Stimulated activated CD4-positive, alpha-beta T cell treated with anti-CD3 and anti-CD28 coated beads, Interleukin-1b, Interleukin-23, amount 100 ng/mL, for 48 hours (primary cell): ENCODE measurements at regions not wholly inside any gene's neighbourhood (a gene's known extent, or its start where the extent isn't known, plus 50 kb on each side); places are given as distances from the start of the nearest gene placed in this dataset.
"Not testable (repeated sequence)": the region's sequence is repeated elsewhere in the genome, so short reads cannot be mapped to it uniquely, and the experiment has no call there.

ENCODE experiments used
- DNase-seq: peaks from one replicate; pipeline ENCODE4 v3.0.0-alpha.2; 2020

DNA sequence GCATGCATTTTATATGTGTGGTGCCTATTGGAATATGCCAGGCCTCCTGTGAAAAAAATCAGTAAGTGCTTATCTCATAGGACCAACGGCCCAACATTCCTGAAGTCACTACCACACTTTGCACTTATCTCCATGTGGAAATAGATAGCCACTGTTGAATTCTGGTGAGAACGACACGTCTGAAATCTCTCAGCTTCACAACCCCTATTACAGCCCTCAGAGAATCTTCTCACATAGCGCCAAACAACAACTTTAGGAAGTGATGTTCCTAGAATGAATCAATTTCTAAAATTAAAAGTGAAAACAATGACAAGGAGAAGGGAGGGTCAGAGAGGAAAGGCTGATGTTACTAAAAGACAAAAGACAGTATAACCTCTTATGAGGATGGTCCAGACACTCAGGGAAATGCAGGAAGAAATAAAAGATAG, 270.8 kb upstream of the BTG1 start:
- DNase-seq = no peak

DNA sequence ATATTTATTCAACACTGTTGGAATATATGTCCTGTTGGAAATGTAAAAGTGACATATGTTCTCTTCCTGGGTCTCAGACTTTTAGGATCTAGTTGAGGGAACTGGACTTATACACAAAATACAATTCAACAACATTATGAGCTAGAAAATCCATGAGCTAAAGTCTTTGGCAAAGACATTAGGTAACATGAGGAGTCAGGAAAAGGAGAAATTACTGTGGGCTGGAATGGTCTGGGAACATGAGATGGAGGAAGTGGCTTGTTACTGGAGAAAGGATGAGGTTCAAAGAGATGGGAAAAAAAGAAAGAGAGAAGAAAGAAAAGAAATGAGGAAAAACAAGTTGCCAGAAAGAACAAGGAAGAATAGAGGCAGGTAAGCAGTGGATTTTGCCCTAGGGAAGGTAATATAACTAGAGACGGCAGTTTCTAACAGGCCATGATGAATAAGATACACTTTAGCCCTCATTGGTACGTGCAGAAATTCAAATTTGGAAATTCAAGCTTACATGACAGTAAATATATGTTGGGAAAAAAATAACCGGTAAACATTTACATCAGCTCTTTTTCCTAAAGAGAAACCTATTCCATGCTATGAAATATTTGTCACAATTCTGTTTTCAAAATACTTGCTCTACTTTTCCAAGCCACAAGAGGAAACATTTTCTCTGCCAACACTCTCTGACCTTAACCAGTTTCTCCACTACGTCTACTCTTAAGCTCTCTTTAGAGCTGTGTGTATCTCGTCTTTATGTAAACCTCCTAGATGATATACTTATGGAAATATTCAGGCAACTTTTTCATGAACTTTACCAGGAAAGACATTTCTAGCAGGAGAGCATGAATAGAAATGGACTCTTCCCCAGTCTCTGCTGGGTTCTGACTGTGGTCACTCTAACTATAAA, 268.8 kb upstream of the BTG1 start:
- no peak for DNase-seq

DNA sequence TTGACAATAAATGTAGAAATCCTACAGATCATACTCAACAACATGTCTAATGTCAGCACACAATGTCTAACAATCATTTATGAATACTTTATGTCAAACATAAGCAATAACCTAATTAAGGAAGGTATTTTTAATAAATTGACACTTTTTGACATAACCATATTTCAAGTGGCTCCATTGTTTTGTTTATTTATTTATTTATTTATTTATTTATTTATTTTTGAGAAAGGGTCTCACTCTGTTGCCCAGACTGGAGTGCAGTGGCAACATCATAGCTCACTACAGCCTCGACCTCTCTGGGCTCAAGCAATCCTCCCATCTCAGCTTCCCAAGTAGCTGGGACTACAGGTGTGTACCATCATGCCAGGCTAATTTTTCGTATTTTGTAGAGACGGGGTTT, 267.6 kb upstream of the BTG1 start:
- no peak for DNase-seq

DNA sequence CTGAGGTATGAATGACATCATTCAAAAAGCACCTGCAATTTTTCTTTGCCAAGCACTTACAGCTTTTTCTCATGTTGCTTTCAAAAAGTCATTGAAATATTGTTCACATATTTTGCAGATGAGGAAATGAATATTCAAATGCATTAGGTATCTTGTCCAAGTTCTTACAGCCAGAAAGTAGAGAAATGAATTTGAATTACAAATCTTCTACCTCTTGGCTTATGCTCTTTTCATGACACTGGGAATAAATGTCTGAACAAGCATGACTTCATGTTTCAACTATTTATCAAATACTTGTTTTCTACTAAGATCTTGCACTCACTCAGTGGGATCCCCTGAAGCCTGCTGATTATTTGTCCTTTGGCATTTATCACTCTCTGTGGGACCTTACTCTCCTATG, 267.2 kb upstream of the BTG1 start:
- DNase-seq = no peak

DNA sequence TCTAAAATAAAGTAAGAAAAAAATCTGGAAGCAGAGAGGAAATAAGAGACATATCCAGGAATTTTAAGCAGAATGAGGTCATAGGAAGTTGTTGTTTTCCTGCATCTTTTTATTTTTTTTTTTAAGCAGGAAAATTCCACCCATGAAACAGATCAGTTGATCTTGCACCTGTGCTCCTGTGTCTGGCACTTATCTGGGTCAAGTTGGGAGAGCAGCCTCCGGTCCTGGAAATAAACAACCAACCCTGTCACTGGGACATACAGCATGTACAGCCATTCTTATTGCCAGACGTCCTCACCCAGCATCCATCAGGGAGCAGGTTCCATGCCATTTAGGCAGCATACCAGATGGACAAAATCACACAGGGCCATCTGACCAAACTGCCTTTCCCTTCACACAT, 266.0 kb upstream of the BTG1 start:
- no peak for DNase-seq

DNA sequence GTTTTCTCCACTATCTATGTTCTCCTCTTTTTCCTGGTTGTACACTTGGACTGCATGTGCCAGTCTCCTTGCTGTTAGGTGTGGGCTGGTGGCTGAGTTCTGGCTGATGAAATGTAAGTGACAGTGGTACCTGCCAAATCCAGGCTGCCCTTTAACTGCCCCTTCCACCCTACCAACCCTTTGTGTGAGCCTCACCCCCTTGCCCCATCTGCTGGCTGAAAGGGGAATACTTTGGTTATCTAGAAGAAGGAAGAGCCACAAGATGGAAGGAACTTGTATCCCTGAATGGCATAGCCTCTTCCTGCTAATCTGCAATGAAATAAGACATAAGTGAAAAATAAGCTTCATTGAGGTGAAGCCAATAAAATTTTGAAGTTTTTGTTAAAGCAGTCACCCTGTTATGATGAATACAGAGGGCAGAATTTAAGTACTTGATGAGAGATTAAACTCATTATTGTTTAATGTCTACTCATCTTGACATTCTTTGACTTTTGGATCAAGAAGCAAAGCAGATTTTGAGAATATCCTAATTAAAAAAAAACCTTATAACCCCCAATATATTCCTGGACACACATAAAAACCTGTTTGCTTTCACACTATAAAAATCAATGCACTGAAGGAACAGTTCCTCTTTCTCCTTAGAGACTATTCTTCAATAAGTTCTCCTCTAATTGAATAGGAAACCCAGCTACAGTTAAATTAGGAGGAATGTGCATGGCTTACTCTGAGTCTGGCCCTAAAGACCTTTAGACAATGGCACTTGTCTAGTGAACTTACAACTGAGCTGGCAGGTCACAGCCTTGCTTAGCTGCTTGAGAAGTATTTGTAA, 262.6 kb upstream of the BTG1 start:
- DNase-seq = peak; percentile 64

DNA sequence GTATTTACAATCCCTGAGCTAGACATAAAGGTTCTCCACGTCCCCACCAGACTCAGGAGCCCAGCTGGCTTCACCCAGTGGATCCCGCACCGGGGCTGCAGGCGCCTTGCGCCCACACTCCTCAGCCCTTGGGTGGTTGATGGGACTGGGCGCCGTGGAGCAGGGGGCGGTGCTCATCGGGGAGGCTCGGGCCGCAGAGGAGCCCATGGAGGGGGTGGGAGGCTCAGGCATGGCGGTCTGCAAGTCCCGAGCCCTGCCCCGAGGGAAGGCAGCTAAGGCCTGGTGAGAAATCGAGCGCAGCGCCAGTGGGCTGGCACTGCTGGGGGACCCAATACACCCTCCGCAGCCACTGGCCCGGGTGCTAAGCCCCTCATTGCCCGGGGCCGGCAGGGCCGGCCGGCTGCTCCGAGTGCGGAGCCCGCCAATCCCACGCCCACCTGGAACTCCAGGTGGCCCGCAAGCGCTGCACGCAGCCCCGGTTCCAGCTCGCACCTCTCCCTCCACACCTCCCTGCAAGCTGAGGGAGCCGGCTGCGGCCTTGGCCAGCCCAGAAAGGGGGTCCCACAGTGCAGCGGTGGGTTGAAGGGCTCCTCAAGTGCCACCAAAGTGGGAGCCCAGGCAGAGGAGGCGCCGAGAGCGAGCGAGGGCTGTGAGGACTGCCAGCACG, 260.9 kb upstream of the BTG1 start:
- not testable (repeated sequence) for DNase-seq

DNA sequence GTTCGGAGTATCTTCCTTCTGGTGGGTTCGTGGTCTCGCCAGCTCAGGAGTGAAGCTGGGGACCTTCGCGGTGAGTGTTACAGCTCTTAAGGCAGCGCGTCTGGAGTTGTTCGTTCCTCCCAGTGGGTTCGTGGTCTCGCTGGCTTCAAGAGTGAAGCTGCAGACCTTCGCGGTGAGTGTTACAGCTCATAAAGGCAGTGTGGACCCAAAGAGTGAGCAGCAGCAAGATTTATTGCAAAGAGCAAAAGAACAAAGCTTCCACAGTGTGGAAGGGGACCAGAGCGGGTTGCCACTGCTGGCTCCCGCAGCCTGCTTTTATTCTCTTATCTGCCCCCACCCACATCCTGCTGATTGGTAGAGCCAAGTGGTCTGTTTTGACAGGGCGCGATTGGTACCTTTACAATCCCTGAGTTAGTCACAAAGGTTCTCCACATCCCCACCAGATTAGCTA, 260.2 kb upstream of the BTG1 start:
- DNase-seq = peak; percentile 69

DNA sequence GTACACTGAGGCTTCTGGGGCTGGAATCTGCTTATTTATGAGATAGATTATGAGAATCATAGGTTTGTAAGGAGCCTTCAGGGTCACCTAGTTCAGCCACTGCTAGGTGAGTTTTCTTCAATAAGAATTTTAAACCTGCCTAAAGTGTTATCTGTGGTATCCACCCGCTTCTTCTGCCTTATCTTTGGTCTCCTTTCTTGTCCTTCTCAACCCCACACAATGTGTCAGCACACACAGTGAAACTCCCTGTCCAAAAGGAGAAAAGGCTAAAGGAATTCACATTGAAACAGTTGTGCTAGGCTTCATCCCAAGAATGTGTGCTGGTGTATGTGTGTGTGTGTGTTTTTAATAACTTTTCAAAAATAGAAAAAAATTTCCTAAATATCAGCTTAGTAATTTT, 259.3 kb upstream of the BTG1 start:
- no peak for DNase-seq

DNA sequence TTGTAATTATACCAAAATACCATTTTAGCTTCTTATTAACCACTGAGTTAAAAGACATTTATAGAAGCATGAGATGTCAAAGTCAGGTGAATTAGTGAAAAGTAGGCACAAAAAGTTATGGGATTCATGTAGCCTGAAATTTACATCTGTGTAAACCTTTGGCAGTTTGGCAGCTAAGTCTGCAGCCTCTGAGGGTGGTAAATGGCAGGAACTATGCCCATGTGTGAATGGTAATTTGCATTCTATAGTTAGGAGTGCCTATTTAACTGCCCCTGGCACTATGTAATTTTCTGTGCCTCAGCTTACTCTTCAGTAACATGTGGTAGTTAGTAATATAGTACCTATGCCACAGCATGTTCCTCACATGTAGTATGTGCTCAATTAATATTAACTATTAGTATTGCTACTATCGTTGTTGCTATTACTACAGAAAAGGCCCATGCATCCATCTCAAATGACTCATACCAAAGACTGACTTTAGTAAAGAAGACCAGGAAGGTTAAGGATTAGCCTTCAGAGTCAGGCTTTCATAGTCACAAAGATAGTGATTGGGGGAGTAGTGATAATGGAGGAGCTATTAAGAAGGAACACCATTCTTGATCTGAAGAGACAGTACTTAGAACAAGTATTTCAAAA, 258.7 kb upstream of the BTG1 start:
- DNase-seq = no peak

DNA sequence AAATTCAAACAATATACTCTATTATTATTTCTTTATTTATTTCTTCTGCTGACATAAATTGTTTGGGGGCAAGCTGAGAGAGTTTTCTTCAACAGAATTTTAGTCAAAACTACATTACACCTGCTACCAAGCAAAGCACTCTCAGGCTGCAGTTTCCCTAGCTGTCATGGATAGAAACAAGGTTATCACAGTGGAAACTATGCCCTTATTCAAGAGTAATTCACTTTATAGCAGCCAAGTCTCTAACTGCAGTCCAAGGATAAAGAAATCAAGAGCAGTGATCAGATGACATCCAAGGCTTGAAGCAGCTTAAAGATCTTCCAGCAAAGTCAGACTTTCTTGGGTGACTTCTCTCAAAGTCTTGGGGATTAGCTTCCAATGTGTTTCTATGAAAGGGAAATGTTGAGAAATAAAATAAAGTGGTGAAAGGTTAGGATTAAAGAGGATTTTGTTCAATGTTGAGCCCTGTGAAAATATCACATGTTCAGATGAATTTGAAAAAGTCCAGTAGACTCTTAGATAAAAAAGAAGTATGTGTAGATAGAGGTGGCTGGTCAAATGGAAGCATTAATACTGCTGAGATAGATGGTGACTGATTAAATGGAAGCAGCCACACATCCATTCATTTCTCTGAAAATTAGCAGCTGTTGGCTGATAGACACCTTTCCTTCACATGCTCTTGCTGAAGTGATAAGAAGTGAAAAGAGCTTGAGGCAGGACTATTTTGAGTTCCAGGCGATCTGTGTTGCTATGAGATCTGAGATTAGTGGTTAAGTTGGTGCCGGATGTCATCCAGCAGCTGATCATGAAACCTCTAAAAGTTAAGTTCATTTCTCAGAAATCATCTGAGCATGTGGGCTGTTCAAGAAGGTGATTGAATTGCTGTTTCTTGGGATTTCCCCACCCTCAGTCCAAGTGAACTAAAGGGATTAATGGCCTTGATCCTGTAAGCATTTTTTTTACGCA, 257.8 kb upstream of the BTG1 start:
- DNase-seq = peak; percentile 64

DNA sequence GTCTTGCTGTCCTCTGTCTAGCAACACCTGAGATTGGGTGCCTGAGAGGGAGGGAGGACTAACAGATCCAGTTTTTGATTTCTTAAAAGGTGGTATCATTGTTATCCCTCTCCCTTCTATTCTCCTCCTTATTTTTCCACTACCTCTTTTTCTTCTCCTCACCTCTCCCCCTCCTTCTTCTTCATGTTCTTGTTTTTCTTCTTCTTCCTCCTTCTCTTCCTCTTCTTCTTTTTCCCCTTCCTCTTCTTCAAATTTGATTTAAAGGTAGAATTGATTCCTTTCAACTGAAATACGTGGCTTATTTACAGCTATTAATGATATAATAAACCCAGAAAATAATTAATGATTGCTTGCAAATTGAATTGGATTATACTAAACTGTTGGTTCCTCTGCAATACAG, 256.8 kb upstream of the BTG1 start:
- no peak for DNase-seq

DNA sequence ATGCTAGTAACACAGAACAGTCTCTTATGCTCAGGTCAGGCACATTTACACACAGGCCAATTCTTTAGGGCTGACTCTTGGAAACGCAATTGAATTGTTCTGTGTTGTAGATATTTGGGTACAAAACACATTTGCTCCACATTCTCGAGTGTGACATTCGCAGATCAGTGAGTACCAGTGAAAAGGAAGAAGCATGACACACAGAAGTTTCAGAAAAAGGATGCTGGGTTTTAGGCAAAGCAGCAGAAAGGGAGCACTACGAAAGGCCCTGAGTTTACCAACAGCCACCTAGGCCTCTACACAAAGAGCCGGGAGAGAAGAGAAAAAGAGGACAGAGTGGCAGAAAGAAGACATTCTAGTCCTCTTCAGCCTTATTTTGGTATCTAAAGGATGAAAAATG, 254.4 kb upstream of the BTG1 start:
- DNase-seq = no peak

DNA sequence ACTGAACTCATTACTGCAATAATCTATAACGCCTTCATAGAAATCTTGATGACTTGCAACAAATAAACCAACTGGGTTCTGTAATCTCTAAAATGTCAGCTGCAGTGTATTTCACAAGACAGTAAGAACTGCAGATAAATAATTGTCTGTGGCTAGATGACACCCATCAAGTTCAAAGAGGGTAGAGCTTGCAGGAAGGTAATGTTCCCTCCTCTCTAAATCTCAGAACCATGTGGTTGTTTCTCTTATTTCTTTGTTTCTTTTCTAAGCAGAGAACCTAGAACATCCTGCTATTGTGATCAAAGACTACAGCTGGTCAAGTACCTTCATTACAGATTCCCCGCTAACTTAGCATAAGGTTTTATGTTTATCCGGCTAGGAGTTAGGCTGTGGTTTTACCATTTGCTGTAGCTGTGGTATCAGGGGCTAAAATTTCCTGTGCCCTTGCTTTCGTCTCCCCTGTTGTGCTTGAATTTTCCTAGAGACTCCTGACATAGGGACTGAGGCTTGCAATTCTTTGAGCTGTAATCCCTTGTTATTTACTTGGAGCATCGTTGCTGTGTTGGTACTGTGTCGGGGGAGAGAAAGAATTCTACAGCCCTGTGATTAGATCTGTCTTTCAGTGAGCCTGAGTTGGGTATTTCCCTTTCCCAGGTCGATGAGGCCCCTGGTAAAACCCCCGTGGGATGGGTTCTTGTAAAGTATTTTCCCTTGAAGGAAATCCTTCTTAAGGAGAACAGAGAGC, 253.1 kb upstream of the BTG1 start:
- no peak for DNase-seq

DNA sequence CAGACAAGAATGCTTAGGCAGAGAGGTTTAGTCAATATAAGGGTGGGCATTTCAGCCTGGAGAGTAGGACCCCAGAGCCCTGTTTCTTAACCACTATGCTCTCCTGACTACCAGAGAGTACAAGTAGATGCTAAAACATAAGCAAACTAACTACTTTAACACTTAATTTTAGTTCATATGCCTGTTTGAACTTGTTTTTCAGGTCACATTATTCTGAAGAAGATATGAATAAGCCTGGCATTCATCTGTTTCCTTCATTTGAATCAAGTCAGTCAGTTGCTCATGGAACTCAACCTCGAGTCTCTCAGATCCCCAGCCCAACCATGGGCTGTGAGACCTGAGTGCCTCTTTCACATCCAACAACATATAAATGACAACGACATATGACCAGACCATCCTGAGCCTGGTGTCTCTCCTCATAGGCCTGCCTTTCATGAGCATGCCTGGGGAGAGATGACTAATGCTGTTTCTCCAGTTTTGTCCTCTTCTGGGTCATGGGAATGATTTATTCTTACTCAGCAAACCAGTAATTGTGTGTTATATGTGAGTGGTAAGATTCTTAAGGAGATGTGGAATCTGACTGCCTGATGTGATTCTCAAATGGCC, 251.1 kb upstream of the BTG1 start:
- peak; percentile 47 for DNase-seq

DNA sequence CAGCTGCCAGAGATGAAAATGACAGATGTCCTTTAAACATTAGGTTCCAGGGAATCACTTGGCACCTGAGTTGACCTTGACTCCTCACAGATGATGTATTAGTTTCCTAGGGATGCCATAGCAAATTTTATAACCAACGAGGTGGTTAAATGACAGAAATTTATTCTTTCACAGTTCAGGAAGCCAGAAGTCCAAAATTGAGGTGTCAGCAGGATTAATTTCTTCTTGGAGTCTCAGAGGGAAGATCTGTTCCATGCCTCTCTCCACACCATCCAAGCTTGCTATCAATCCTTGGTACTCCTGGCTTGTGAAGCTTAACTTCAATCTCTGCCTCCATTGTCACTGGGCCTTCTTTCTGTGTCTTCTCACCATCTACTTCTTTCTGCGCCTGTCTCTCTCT, 249.7 kb upstream of the BTG1 start:
- DNase-seq = no peak

DNA sequence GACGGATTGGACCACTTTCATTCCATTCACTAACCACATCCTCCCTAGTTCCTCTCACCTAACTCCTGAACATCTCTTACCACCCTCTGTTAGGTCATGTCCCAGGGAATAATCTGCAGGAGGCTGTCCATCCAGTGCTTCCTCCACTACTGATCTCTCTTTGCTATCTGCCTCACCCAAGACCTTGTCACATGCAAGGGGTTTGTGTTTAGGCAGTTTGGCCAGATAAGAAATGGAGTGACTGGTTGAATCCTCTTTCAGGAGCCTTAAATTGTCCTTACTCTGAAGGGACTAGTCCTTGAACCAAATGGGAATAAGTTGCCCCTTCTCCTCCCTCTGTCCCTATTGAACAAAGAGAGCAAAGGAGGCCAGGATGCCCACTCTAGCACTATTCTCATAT, 249.2 kb upstream of the BTG1 start:
- DNase-seq = no peak

DNA sequence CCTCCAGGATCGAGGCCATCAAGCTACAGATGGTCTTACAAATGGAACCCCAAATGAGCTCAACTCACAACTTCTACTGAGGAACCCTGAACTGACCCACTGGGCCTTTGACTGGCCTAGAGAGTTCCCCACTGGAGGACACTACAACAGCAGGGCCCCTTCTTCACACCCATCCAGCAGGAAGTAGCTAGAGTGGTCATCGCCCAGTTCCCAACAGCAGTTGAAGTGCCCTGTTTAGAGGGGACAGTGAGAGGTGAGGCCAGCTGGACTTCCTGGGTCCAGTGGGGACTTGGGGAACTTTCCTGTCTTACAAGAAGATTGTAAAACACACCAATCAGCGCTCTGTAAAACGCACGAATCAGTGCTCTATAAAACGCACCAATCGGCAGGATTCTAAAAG, 247.9 kb upstream of the BTG1 start:
- DNase-seq = peak; percentile 30

DNA sequence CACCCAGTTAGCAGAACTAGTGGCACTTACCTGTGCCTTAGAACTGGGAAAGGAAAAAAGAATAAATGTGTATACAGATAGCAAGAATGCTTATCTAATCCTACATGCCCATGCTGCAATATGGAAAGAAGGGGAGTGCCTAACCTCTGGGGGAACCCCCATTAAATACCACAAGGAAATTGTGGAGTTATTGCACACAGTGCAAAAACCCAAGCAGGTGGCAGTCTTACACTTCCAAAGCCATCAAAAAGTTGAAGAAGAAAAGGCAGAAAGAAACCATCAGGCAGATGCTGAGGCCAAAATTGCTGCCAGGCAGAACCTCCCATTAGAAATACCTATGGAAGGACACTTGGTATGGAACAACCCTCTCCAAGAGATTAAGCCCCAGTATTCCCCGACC, 246.1 kb upstream of the BTG1 start:
- DNase-seq = not testable (repeated sequence)

DNA sequence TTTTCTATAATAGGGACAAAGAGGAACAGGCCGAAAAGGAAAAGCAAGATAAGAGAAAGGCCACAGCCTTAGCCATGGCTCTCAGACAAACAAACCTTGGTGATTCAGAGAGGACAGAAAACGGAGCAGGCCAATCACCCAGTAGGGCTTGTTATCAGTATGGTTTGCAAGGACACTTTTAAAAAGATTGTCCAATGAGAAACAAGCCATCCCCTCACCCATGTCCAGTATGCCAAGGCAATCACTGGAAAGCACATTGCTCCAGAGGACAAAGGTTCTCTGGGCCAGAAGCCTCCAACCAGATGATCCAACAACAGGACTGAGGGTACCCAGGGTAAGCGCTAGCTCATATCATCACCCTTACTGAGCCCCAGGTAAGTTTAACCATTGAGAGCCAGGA, 243.8 kb upstream of the BTG1 start:
- DNase-seq = no peak

DNA sequence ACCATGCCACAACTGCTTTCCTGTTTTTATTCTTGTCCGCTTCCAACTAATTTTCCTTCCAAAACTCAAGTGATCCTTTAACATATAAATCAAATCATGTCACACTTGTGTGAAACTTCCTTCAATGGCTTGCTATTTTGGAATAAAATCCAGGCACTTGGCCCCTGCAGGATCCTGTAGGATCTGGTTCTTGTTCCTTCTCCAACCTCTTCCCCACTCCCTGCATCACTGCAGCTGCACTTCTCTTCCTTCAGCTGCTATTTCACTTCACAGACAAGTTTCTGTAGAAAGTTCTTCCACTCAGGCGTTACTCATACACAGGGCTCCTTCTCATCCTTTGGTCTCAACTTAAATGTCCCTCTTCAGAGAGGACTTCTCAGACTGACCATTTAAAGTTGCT, 239.7 kb upstream of the BTG1 start:
- no peak for DNase-seq
